GM19463 (cell line): ENCODE measurements at regions not wholly inside any gene's neighbourhood (a gene's known extent, or its start where the extent isn't known, plus 50 kb on each side); places are given as distances from the start of the nearest gene placed in this dataset.
"Not testable (repeated sequence)": the region's sequence is repeated elsewhere in the genome, so short reads cannot be mapped to it uniquely, and the experiment has no call there.

Experiments
- ATAC-seq: cut with Tn5 transposase; IDR thresholded peaks from one replicate; pipeline ENCODE4 v1.9.1; 2021; ENCODE audit warnings: mild to moderate bottlenecking, moderate library complexity; ENCODE audit not compliant: unreplicated experiment

- ATAC-seq = no peak
Observed at GRCh38 chr9:82880336-82881050, 182.4 kb downstream of the RASEF start.

GRCh38 chr9:82882138-82882537, 180.8 kb downstream of the RASEF start:
- ATAC-seq = no peak

GRCh38 chr9:82882748-82883147, 180.2 kb downstream of the RASEF start:
- ATAC-seq = no peak

GRCh38 chr9:82883436-82883835, 179.5 kb downstream of the RASEF start:
- ATAC-seq = no peak

GRCh38 chr9:82883974-82884373, 179.0 kb downstream of the RASEF start:
- ATAC-seq = not testable (repeated sequence)

- no peak for ATAC-seq
Observed at GRCh38 chr9:82890401-82890800, 172.5 kb downstream of the RASEF start.

- ATAC-seq = no peak
Observed at GRCh38 chr9:82890865-82891264, 172.1 kb downstream of the RASEF start.

GRCh38 chr9:82891321-82891720, 171.6 kb downstream of the RASEF start:
- ATAC-seq = no peak

GRCh38 chr9:82893549-82893948, 169.4 kb downstream of the RASEF start:
- ATAC-seq = no peak

- no peak for ATAC-seq
Observed at GRCh38 chr9:82894548-82894947, 168.4 kb downstream of the RASEF start.

- no peak for ATAC-seq
Observed at GRCh38 chr9:82894961-82895821, 167.8 kb downstream of the RASEF start.

- ATAC-seq = no peak
Observed at GRCh38 chr9:82895822-82896110, 167.2 kb downstream of the RASEF start.

- ATAC-seq = no peak
Observed at GRCh38 chr9:82903503-82903902, 159.4 kb downstream of the RASEF start.

- ATAC-seq = no peak
Observed at GRCh38 chr9:82911996-82912395, 150.9 kb downstream of the RASEF start.

GRCh38 chr9:82912645-82913044, 150.3 kb downstream of the RASEF start:
- no peak for ATAC-seq

GRCh38 chr9:82916238-82916637, 146.7 kb downstream of the RASEF start:
- not testable (repeated sequence) for ATAC-seq

GRCh38 chr9:82920154-82920553, 142.8 kb downstream of the RASEF start:
- no peak for ATAC-seq

- ATAC-seq = no peak
Observed at GRCh38 chr9:82922686-82923085, 140.3 kb downstream of the RASEF start.

- no peak for ATAC-seq
Observed at GRCh38 chr9:82923092-82923911, 139.6 kb downstream of the RASEF start.

GRCh38 chr9:82923912-82924605, 138.9 kb downstream of the RASEF start:
- no peak for ATAC-seq
